Activated CD4-positive, alpha-beta T cell treated with anti-CD3 and anti-CD28 coated beads for 36 hours (primary cell): ENCODE measurements at regions not wholly inside any gene's neighbourhood (a gene's known extent, or its start where the extent isn't known, plus 50 kb on each side); places are given as distances from the start of the nearest gene placed in this dataset.
"Not testable (repeated sequence)": the region's sequence is repeated elsewhere in the genome, so short reads cannot be mapped to it uniquely, and the experiment has no call there.

Source experiments
- ATAC-seq: fragments of 200-7000 bp; cut with Tn5 transposase; one replicate; pipeline ENCODE4 v1.10.0; 2021; ENCODE audit warnings: mild to moderate bottlenecking, moderate library complexity
- CTCF ChIA-PET: fragments of 350-600 bp; sonication (Branson Sonifier 250); formaldehyde crosslinking; loops from one replicate; lab custom pipeline; 2021; ENCODE audit warnings: antibody characterized with exemption; lab: Charles Lee
- POLR2A ChIA-PET: fragments of 350-600 bp; sonication (Branson Sonifier 250); formaldehyde crosslinking; loops from one replicate; lab custom pipeline; 2021; ENCODE audit warnings: antibody characterized with exemption, inconsistent platforms; lab: Charles Lee
- DNase-seq: peaks from one replicate; pipeline ENCODE4 v3.0.0-alpha.2; 2020
- H3K27ac Mint-ChIP-seq: one replicate; pipeline ENCODE4 v1.8.0; 2021; ENCODE audit warnings: mixed read lengths
- H3K27me3 Mint-ChIP-seq: one replicate; pipeline ENCODE4 v1.8.0; 2021; ENCODE audit warnings: mixed read lengths
- H3K36me3 Mint-ChIP-seq: one replicate; pipeline ENCODE4 v1.8.0; 2021; ENCODE audit warnings: low read depth, mixed read lengths
- H3K4me1 Mint-ChIP-seq: one replicate; pipeline ENCODE4 v1.8.0; 2021; ENCODE audit warnings: mixed read lengths
- H3K4me3 Mint-ChIP-seq: one replicate; pipeline ENCODE4 v1.8.0; 2021; ENCODE audit warnings: mild to moderate bottlenecking, moderate library complexity, mixed read lengths
- H3K9me3 Mint-ChIP-seq: one replicate; pipeline ENCODE4 v1.8.0; 2021; ENCODE audit warnings: low read depth, mixed read lengths
- intact Hi-C, 2 experiments: fragments of 100-400 bp; cut with DNase I in 1 of 2; cut with micrococcal nuclease in 1 of 2; formaldehyde crosslinking; loops; one replicate each; pipeline versions ENCODE4 v1.14.2 to v1.15.1; 2022 to 2024; cut with DNase I, micrococcal nuclease

- H3K9me3 Mint-ChIP-seq: no peaks in the 10 kb centered on the region
- H3K4me3 Mint-ChIP-seq: no peak overlapping the region
- intact Hi-C loops: no loop called here
- H3K4me1 Mint-ChIP-seq: no peaks in the 10 kb centered on the region
- H3K27ac Mint-ChIP-seq: no peak overlapping the region
- DNase-seq: no peak
- ChIA-PET POLR2A (no interaction called here), CTCF (no interaction called here)
- no peaks in the 10 kb centered on the region for H3K36me3 Mint-ChIP-seq
- no peak for ATAC-seq
- H3K27me3 Mint-ChIP-seq: no peaks in the 10 kb centered on the region
These were observed 687.8 kb downstream of the EFNB2 start for GRCh38 chr13:105847527-105848291.

- no peak for DNase-seq
- Mint-ChIP-seq H3K36me3 (no peaks in the 10 kb centered on the region), H3K4me3 (no peak overlapping the region), H3K9me3 (no peaks in the 10 kb centered on the region), H3K4me1 (no peaks in the 10 kb centered on the region), H3K27me3 (no peaks in the 10 kb centered on the region), H3K27ac (no peak overlapping the region)
- ChIA-PET CTCF (no interaction called here), POLR2A (no interaction called here)
- ATAC-seq: no peak
- intact Hi-C loops: no loop called here
These were observed 688.5 kb downstream of the EFNB2 start for GRCh38 chr13:105846923-105847322.

GRCh38 chr13:105841286-105841685, 694.2 kb downstream of the EFNB2 start:
- Mint-ChIP-seq H3K9me3 (peaks cover 3% of the 10 kb centered on the region), H3K36me3 (no peaks in the 10 kb centered on the region), H3K27me3 (no peaks in the 10 kb centered on the region), H3K4me3 (no peak overlapping the region), H3K4me1 (no peaks in the 10 kb centered on the region), H3K27ac (no peak overlapping the region)
- ChIA-PET POLR2A (no interaction called here), CTCF (no interaction called here)
- ATAC-seq (no peak), DNase-seq (no peak)
- intact Hi-C loops: no loop called here

- intact Hi-C loops: no loop called here
- DNase-seq (no peak), ATAC-seq (no peak)
- H3K4me1 Mint-ChIP-seq: no peaks in the 10 kb centered on the region
- ChIA-PET POLR2A (no interaction called here), CTCF (no interaction called here)
- H3K4me3 Mint-ChIP-seq: no peak overlapping the region
- H3K27me3 Mint-ChIP-seq: no peaks in the 10 kb centered on the region
- no peak overlapping the region for H3K27ac Mint-ChIP-seq
- peaks cover 3% of the 10 kb centered on the region for H3K9me3 Mint-ChIP-seq
- no peaks in the 10 kb centered on the region for H3K36me3 Mint-ChIP-seq
These were observed 697.2 kb downstream of the EFNB2 start for GRCh38 chr13:105838231-105838630.

GRCh38 chr13:105837295-105837694, 698.2 kb downstream of the EFNB2 start:
- H3K4me1 Mint-ChIP-seq, POLR2A ChIA-PET, CTCF ChIA-PET, DNase-seq, H3K27ac Mint-ChIP-seq, H3K27me3 Mint-ChIP-seq, ATAC-seq, H3K36me3 Mint-ChIP-seq, H3K9me3 Mint-ChIP-seq, intact Hi-C loops, H3K4me3 Mint-ChIP-seq: not testable (repeated sequence)

- Mint-ChIP-seq H3K4me3 (no peak overlapping the region), H3K4me1 (no peaks in the 10 kb centered on the region), H3K27me3 (peaks cover 4% of the 10 kb centered on the region), H3K9me3 (peaks cover 5% of the 10 kb centered on the region), H3K36me3 (no peaks in the 10 kb centered on the region), H3K27ac (no peak overlapping the region)
- no peak for DNase-seq
- CTCF ChIA-PET: no interaction called here
- no peak for ATAC-seq
- POLR2A ChIA-PET: no interaction called here
- intact Hi-C loops: no loop called here
These were observed 704.6 kb downstream of the EFNB2 start for GRCh38 chr13:105830821-105831220.

GRCh38 chr13:105827111-105827809, 708.2 kb downstream of the EFNB2 start:
- ATAC-seq (no peak), DNase-seq (no peak)
- ChIA-PET POLR2A (no interaction called here), CTCF (no interaction called here)
- H3K4me1 Mint-ChIP-seq: no peaks in the 10 kb centered on the region
- no peaks in the 10 kb centered on the region for H3K36me3 Mint-ChIP-seq
- intact Hi-C loops: no loop called here
- H3K9me3 Mint-ChIP-seq: peaks cover 5% of the 10 kb centered on the region
- H3K4me3 Mint-ChIP-seq: no peak overlapping the region
- H3K27me3 Mint-ChIP-seq: peaks cover 4% of the 10 kb centered on the region
- no peak overlapping the region for H3K27ac Mint-ChIP-seq

GRCh38 chr13:105825071-105825470, 710.4 kb downstream of the EFNB2 start:
- ATAC-seq (no peak), DNase-seq (no peak)
- no peak overlapping the region for H3K4me3 Mint-ChIP-seq
- H3K27ac Mint-ChIP-seq: no peak overlapping the region
- no peaks in the 10 kb centered on the region for H3K4me1 Mint-ChIP-seq
- ChIA-PET CTCF (no interaction called here), POLR2A (no interaction called here)
- H3K9me3 Mint-ChIP-seq: peaks cover 3% of the 10 kb centered on the region
- H3K36me3 Mint-ChIP-seq: no peaks in the 10 kb centered on the region
- intact Hi-C loops: no loop called here
- H3K27me3 Mint-ChIP-seq: peaks cover 3% of the 10 kb centered on the region

GRCh38 chr13:105821337-105821736, 714.1 kb downstream of the EFNB2 start:
- H3K4me3 Mint-ChIP-seq: no peak overlapping the region
- no peak for ATAC-seq
- H3K36me3 Mint-ChIP-seq: no peaks in the 10 kb centered on the region
- intact Hi-C loops: no loop called here
- peaks cover 2% of the 10 kb centered on the region for H3K27me3 Mint-ChIP-seq
- no peak overlapping the region for H3K27ac Mint-ChIP-seq
- ChIA-PET CTCF (interaction anchor here (1.2 kb wide), 1 partner anchor 40 kb away, joined by 3 read pairs; no protein-coding TSS in a partner anchor), POLR2A (no interaction called here)
- no peaks in the 10 kb centered on the region for H3K4me1 Mint-ChIP-seq
- DNase-seq: no peak
- H3K9me3 Mint-ChIP-seq: no peaks in the 10 kb centered on the region

- H3K36me3 Mint-ChIP-seq: no peaks in the 10 kb centered on the region
These were observed 715.0 kb downstream of the EFNB2 start for GRCh38 chr13:105820415-105820814.

GRCh38 chr13:105817498-105817897, 718.0 kb downstream of the EFNB2 start:
- ChIA-PET POLR2A (interaction anchor here (0.6 kb wide), 1 partner anchor 16 kb away, joined by 4 read pairs; no protein-coding TSS in a partner anchor), CTCF (no interaction called here)
- ATAC-seq: no peak
- H3K36me3 Mint-ChIP-seq: no peaks in the 10 kb centered on the region
- H3K4me3 Mint-ChIP-seq: no peak overlapping the region
- no peaks in the 10 kb centered on the region for H3K27me3 Mint-ChIP-seq
- no peak overlapping the region for H3K27ac Mint-ChIP-seq
- no peak for DNase-seq
- intact Hi-C loops: no loop called here
- no peaks in the 10 kb centered on the region for H3K9me3 Mint-ChIP-seq
- H3K4me1 Mint-ChIP-seq: no peaks in the 10 kb centered on the region

More at GRCh38 chr13:105820415-105820814, 715.0 kb downstream of the EFNB2 start:
- CTCF ChIA-PET: interaction anchor here (1.2 kb wide), 1 partner anchor 41 kb away, joined by 3 read pairs; no protein-coding TSS in a partner anchor
- DNase-seq (no peak), ATAC-seq (no peak)
- H3K4me1 Mint-ChIP-seq: no peaks in the 10 kb centered on the region
- no peaks in the 10 kb centered on the region for H3K9me3 Mint-ChIP-seq
- no peak overlapping the region for H3K4me3 Mint-ChIP-seq
- no peak overlapping the region for H3K27ac Mint-ChIP-seq
- intact Hi-C loops: no loop called here
- no peaks in the 10 kb centered on the region for H3K27me3 Mint-ChIP-seq
- POLR2A ChIA-PET: no interaction called here

GRCh38 chr13:105816994-105817393, 718.5 kb downstream of the EFNB2 start:
- Mint-ChIP-seq H3K36me3 (no peaks in the 10 kb centered on the region), H3K9me3 (no peaks in the 10 kb centered on the region), H3K4me1 (no peaks in the 10 kb centered on the region), H3K27me3 (no peaks in the 10 kb centered on the region), H3K27ac (no peak overlapping the region), H3K4me3 (no peak overlapping the region)
- ATAC-seq (no peak), DNase-seq (no peak)
- ChIA-PET POLR2A (interaction anchor here (0.6 kb wide), 1 partner anchor 17 kb away, joined by 4 read pairs; no protein-coding TSS in a partner anchor), CTCF (no interaction called here)
- intact Hi-C loops: no loop called here
